Panc1 (cell line): ENCODE measurements at regions not wholly inside any gene's neighbourhood (a gene's known extent, or its start where the extent isn't known, plus 50 kb on each side); places are given as distances from the start of the nearest gene placed in this dataset.

Experiments used
- ATAC-seq: fragments of 200-7000 bp; cut with Tn5 transposase; 2 replicates; pipeline ENCODE4 v1.9.1; 2020; ENCODE audit warnings: mild to moderate bottlenecking, moderate library complexity
- BruUV-seq: library from RNA; stranded (reverse); fragments of 400-500 nt; replicated peaks from 2 replicates; lab custom pipeline; 2021; lab: Mats Ljungman, UMichigan
- CTCF ChIA-PET: fragments of 300-600 bp; sonication (Branson Sonifier 250); formaldehyde crosslinking; loops from one replicate; lab custom pipeline; 2022; ENCODE audit warnings: antibody characterized with exemption; lab: Charles Lee
- POLR2A ChIA-PET: fragments of 300-600 bp; sonication (Branson Sonifier 250); formaldehyde crosslinking; loops from one replicate; lab custom pipeline; 2022; ENCODE audit warnings: antibody characterized with exemption; lab: Charles Lee
- DNase-seq: peaks from one replicate; pipeline ENCODE4 v3.0.0-alpha.2; 2010; ENCODE audit warnings: low read depth, low spot score
- H3K27ac ChIP-seq: 2 replicates; pipeline ENCODE4 v1.5.1; 2011; ENCODE audit warnings: mild to moderate bottlenecking, low read length, inconsistent platforms
- H3K27me3 ChIP-seq: fragments of 200-500 bp; sonication (Bioruptor generic); 2 replicates; pipeline ENCODE4 v1.6.0; 2014; ENCODE audit warnings: low read length, inconsistent platforms; ENCODE audit not compliant: control insufficient read depth, insufficient read depth
- H3K36me3 ChIP-seq: fragments of 200-500 bp; sonication (Bioruptor generic); 2 replicates; pipeline ENCODE4 v1.5.1; 2014; ENCODE audit warnings: inconsistent platforms, mild to moderate bottlenecking, low read length, moderate library complexity; ENCODE audit not compliant: control insufficient read depth, insufficient read depth
- H3K4me1 ChIP-seq: 2 replicates; pipeline ENCODE4 v1.5.1; 2011; ENCODE audit warnings: inconsistent platforms, mild to moderate bottlenecking, low read length, moderate library complexity; ENCODE audit not compliant: control insufficient read depth, insufficient read depth
- H3K4me3 ChIP-seq, 2 experiments: 2 replicates each; pipeline ENCODE4 v1.5.1; 2011 to 2012; ENCODE audit warnings: low read depth in 2 of 2, low read length in 2 of 2, mild to moderate bottlenecking in 2 of 2, inconsistent platforms in 1 of 2, moderate library complexity in 1 of 2
- H3K9me3 ChIP-seq: fragments of 200-500 bp; sonication (Bioruptor generic); 2 replicates; pipeline ENCODE4 v1.5.1; 2014; ENCODE audit warnings: low read depth, mild to moderate bottlenecking, inconsistent platforms, low read length, moderate library complexity; ENCODE audit not compliant: control insufficient read depth, insufficient read depth
- CTCF ChIP-seq: fragments of 450-650 bp; IDR thresholded peaks from 2 replicates; pipeline ENCODE4 v1.5.1; 2017; ENCODE audit warnings: mild to moderate bottlenecking
- POLR2AphosphoS5 ChIP-seq: IDR thresholded peaks from 2 replicates; pipeline ENCODE4 v1.6.1; 2012; ENCODE audit warnings: mild to moderate bottlenecking, low read depth, low read length, moderate library complexity
- REST ChIP-seq, 2 experiments: IDR thresholded peaks; 2 replicates each; pipeline ENCODE4 v1.6.1; 2011 to 2012; ENCODE audit warnings: low read depth in 2 of 2, control low read depth in 1 of 2, low read length in 1 of 2, mild to moderate bottlenecking in 1 of 2, moderate library complexity in 1 of 2; ENCODE audit not compliant: insufficient read depth in 1 of 2
- SIN3A ChIP-seq: IDR thresholded peaks from 2 replicates; pipeline ENCODE4 v1.6.1; 2012; ENCODE audit warnings: low read depth, mild to moderate bottlenecking, low read length, moderate library complexity, borderline replicate concordance; ENCODE audit not compliant: insufficient read depth
- TCF7L2 ChIP-seq: IDR thresholded peaks from 2 replicates; pipeline ENCODE4 v1.6.1; 2011; ENCODE audit warnings: mild to moderate bottlenecking, low read depth, low read length, inconsistent platforms
- in situ Hi-C: cut with HindIII; loops from 2 replicates; pipeline ENCODE4 v1.10.0; 2016; ENCODE audit warnings: low sequenced_read_pairs, low pct_unique_long_range_greater_than_20kb
- intact Hi-C: fragments of 100-400 bp; cut with micrococcal nuclease; formaldehyde crosslinking; loops from one replicate; pipeline ENCODE4 v1.10.0; 2022; ENCODE audit not compliant: unreplicated experiment

GRCh38 chr2:36235882-36236281, 119.7 kb upstream of the CRIM1 start:
- ChIA-PET CTCF (no interaction called here), POLR2A (no interaction called here)
- ATAC-seq (no peak), DNase-seq (no peak)
- intact Hi-C loops (no loop called here), in situ Hi-C loops (no loop called here)
- Histone ChIP-seq H3K27ac (no peak overlapping the region), H3K27me3 (no peaks in the 10 kb centered on the region), H3K4me1 (no peaks in the 10 kb centered on the region), H3K9me3 (no peaks in the 10 kb centered on the region), H3K4me3 (no peak overlapping the region), H3K36me3 (no peaks in the 10 kb centered on the region)
- no TSS peak for BruUV-seq
- TF ChIP-seq SIN3A = no peak
- TF ChIP-seq CTCF = no peak
- no peak for TF ChIP-seq REST (IDR thresholded peaks at IDR 0.05; ENCODE audit: insufficient read depth in 1 of 2, low read depth in 2 of 2, low read length in 1 of 2)
- no peak for TF ChIP-seq POLR2AphosphoS5
- TF ChIP-seq TCF7L2 = no peak

- CTCF ChIA-PET = no interaction called here
- intact Hi-C loops = no loop called here
Observed at GRCh38 chr2:36235426-36235825, 120.2 kb upstream of the CRIM1 start.

More at GRCh38 chr2:36235426-36235825, 120.2 kb upstream of the CRIM1 start:
- no peaks in the 10 kb centered on the region for H3K27me3 ChIP-seq
- ATAC-seq (no peak), DNase-seq (no peak)
- BruUV-seq = no TSS peak
- POLR2A ChIA-PET = no interaction called here
- no peak overlapping the region for H3K27ac ChIP-seq
- in situ Hi-C loops = no loop called here
- H3K4me3 ChIP-seq = no peak overlapping the region
- TF ChIP-seq POLR2AphosphoS5 (no peak), CTCF (no peak), TCF7L2 (no peak), REST (IDR thresholded peaks at IDR 0.05; ENCODE audit: insufficient read depth in 1 of 2, low read depth in 2 of 2, low read length in 1 of 2) (no peak), SIN3A (no peak)
- H3K9me3 ChIP-seq = no peaks in the 10 kb centered on the region
- H3K4me1 ChIP-seq = no peaks in the 10 kb centered on the region
- H3K36me3 ChIP-seq = no peaks in the 10 kb centered on the region
